Suppressor macrophage treated with lipopolysaccharide for 1 hour (primary cell): ENCODE measurements at regions not wholly inside any gene's neighbourhood (a gene's known extent, or its start where the extent isn't known, plus 50 kb on each side); places are given as distances from the start of the nearest gene placed in this dataset.
A peak's percentile ranks its signal among the peaks of the same experiment; 100 is the strongest.

Experiments used
- DNase-seq, 3 donors: peaks; one replicate each; pipeline ENCODE4 v3.0.0-alpha.2; 2020 to 2022

DNA sequence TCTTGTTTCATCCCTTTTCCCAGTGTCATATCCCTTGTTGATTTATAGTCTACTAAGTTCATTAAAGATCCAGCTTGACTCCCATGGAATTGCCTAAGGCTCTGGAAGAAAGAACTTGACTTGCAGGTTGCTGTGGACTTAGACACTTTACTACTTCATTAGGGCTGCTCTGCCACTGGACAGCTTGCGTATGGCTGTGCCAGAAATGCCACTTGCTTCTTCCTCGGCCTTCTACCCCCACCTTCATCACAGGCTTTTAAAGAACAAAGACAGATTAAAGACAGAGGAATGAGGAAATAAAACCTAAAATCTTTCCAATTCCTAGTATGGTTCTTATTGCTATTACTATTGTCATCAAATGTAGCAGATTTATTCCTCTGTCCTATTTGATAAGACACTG, 591.7 kb downstream of the BCL11A start:
- no peak for DNase-seq

DNA sequence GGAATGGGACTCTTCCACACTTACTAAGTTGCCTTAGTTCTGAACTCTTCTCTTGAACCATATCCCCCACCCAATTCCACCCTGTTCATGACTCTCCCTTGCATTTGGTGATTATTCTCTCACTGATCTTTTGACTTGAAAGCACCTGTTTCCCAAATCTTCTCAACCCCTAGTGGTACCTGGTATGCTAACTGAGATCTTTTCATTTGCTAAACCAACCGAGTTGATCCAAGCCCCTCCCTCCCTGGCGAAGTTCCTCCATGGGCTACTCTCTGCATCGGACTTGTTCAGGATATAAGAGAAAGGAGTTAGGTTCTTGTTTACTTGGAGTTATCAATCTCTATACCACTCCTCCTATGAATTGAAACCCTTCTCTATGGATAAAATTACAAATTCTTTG, 593.5 kb downstream of the BCL11A start:
- DNase-seq: no peak

DNA sequence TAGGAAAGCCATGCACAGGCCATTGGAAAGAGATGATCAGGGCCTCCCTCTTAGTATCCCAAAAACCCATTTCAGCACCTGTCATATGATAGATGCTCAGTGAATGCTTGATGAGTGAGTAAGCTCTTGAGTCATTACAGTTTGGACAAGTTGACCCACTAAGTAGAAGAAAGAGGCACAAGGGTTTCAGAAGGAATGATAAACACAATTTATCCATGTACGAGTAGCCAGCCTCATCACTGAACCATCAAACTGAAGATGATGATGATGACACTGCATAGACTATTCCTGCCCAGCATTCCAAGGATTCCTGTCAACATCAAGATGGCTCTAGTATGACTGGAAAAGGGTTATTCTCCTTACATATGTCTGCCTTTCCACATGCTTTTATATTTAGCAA, 596.0 kb downstream of the BCL11A start:
- DNase-seq: no peak

DNA sequence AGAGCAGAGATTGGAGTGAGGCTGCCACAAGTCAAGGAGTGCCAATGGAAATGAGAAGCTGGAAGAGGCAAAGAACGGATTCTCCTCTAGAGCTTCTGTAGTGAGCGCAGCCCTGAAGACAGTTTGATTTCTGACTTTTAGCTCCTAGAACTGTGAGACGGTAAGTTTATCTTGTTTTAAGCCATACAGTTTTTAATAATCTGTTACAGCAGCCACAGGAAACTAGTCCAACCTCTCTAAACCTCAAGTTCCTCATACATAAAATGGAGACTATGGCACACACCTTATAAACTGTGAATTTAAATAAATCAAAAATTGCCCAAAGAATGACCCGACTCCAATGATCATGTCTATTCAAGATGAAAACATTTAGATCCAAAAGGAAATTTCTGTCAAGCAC, 596.5 kb downstream of the BCL11A start:
- DNase-seq: no peak

DNA sequence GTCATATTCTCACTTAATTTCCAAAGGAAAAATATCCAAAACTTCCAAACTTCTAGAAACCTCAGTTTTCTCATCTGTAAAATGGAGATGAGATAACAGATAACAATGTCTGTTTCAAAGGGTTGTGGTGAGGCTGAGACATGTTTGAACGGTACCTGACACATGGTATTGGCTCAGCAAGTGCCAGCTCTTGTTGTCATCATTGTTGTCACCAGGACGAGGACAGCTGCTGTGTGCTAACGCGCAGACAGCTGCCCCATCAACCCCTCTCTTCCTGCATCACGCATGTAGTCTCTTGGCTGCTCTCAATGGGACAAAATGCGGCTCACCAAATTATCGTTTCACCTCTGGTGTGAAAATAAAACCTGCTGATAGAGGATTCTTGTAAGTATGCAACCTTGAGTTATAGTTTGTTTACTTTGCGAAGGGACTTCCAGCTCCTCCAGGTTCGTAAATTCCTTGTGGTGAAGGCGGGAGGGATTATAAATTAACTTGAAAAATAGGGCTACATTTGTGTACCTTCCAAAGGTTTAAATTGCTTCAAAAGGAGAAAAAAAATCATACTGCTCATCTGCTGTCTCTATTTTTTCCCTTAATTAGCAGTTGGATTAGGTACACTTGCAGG, 605.4 kb downstream of the BCL11A start:
- no peak for DNase-seq

DNA sequence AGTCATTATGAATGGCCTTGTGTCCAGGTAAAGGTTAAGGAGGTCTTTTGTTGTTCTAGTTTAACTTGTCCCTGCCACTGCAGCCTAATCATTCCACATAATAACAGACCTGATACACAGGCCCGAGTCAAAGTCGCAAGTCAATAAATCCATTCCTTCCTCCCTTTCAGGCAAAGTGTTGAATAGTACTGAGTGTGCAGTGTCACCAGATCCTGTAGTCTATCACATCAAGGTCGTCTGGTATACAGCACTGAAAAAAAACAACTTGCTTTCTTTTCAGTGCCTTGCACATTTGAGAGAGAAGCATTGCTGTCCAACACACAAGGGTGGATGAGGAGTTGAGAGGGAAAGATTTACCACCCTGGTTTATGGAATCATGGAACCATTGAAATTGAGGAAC, 606.2 kb downstream of the BCL11A start:
- no peak for DNase-seq

DNA sequence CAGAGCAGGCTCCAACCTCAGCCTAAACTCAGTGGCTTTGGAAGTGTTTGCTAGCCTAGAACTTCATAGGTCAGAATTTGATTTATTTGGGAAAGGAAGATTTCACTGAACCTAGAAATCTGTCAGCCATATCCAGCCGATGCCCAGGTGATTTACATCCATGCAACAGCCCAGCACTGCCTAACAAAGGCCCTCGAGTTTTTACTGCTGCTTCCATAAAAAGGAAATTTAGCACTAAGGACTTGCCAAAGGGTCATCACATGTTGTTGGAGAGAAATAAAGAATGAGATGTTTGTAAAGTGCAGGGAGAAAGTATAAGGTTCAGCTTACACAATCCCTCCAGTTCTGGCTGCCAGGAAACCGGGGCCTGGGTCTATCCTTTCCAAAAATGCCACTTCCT, 614.2 kb downstream of the BCL11A start:
- no peak for DNase-seq

DNA sequence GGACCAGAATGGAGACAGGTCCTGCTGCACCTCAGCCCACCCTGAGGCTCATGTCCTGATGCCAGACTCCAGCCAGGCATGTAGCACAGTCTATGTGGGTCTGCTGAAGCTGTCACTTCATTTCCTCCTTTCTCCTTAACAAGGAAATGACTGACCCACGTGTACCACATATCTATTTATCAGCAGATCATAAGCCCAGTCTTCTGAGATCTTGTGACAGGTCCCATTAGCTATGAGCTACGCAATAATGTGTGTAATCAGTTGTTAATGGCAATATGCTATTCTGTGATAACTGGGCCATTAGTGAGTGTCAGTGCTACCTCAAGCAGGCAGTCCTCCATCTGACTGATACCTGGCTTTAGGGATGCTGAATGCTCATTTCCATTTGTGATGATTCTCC, 615.3 kb downstream of the BCL11A start:
- DNase-seq: no peak

DNA sequence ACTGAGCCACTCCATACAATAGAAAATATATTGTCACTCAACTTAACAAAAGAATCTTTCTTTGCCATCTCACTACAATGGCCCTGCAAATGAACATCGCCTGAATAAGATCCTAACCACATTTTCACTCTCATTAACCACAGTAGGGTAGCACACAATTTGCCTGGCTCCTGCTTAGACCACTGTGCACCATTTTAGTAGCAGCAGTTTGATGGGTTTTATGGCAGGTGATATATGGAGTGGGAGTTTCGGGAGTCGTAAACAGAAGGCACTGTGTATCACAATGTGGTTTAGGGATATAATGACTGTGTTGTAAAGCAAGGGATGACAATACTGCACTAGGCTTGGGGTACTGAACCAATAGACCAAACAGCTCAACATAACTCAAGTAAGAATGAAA, 617.4 kb downstream of the BCL11A start:
- no peak for DNase-seq

DNA sequence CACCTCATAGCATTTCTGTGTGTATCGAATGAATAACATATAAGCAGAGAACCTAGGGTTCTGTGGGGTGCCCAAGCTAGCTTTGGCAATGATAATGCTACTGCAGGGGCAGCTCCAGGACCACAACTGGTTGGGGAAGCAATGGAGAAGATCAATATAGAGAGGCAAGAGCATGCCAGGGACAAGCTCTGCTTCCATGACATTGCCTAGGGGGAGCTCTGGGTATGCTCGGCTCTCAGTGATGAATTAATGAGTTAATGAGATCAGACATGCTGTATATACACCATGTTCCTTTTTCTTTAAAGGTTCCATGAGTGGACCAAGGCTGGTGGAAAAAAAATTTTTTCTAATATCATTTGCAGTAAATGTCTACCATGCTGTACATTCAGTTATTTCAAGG, 618.4 kb downstream of the BCL11A start:
- DNase-seq: no peak

DNA sequence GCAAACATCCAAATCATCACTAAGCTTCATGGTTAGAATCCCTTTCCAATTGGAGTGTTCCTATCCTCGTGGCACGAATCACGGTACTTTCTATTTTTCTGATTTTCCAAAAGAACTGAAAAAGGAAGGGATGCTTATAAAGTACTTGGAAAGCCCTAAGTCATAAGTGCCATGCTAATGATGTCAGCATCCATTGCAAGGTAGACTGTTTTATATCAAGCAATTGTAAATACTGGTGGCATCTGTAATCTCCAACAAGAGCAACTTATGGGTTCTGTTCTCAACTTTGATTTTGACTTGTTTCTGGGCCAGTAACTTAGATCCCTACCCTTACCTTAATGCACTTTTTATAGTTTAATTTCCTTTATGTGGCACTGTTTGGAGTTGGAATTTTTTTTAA, 619.5 kb downstream of the BCL11A start:
- DNase-seq: no peak

DNA sequence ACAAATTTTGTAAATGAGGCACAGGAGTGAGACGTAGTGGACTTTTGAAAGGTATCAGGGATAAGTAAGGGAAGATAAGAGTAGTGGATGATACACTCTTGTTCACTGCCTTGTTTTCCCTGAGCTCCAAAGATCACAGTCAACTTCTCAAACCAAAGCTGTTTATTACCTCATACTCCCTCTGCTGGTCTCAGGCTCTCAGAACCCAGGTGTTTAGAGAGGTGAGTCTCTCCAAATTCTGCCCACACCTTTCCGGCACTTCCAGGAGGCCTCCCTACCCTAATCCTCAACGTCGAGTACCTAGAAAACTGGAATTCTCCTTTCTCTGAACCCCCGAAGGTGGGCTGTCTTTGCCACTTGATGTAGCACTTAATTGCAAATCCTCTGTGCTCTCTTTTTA, 621.1 kb downstream of the BCL11A start:
- no peak for DNase-seq

DNA sequence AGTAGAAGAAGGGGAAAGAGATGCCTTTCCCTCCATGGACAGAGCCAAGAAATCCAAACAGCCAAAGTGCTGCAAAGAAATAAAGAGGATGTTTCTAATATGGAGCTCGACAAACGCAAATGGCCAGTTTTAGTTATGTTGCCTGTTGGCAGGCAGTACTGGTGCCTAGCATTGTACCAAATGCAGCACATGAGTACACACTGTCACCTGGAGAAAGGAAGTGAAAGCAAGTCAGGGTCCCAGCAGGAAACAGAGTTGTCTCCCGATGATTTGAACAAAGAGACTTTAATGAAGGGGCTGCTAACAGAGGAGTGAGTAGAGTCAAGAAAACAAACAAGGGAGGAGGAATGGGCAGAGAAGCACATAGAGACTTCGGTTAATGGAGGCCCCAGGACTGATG, 623.0 kb downstream of the BCL11A start:
- DNase-seq: no peak

DNA sequence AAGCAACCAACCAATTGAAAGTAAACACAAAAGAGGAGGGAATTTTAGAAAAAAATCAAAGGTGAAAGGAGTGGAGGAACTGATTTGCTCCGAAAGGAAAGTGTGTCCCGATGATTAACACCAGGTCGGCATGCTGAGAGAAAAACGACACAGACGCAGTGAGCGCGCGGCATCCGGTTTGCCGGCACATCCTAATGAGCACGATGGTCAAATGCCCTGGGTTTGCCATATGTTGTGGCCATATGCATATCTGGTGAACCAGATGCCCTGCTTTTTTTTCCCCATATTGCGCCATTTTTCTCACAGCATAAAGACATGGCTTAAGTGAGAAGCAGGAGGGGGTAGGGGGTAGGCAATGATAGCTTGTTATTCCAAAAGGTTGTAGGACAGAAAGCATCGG, 626.7 kb downstream of the BCL11A start:
- no peak for DNase-seq

DNA sequence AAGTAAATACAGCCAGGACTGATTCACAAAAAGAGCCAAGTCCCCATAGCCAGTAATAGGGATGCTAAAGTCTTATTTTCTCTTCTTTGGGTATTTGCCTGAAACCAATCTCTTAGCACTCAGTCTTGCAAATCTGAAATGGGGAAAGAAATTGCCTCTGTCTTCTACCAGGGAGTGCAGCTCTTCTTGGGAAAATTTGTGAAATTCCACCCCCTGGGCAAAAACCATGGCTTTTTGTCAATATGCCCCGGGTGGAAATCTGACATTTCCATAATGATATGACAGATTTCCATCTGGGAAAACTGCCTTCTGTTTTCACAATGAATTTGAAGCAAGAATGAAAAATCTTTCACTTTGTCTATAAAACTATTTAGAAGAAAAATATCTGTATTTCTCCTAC, 628.1 kb downstream of the BCL11A start:
- DNase-seq: no peak

DNA sequence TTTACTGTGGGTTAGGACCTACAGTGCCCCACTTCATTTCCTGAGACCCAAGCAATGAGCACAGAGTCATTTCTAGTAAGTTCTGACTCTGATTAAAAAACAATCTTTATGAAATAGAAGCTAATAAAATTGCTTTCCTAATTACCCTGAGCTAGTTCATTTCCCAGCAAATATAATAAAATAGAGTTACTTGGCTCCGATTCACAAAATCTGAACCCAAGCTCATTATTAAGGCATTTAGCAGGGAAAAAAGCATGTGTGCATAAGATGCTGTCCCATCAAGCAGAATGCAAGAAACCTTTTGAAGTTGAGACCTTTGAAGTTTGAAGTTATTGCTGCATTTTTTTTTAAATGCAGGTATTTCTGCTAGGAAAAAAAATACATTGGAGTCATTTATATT, 629.1 kb downstream of the BCL11A start:
- no peak for DNase-seq

DNA sequence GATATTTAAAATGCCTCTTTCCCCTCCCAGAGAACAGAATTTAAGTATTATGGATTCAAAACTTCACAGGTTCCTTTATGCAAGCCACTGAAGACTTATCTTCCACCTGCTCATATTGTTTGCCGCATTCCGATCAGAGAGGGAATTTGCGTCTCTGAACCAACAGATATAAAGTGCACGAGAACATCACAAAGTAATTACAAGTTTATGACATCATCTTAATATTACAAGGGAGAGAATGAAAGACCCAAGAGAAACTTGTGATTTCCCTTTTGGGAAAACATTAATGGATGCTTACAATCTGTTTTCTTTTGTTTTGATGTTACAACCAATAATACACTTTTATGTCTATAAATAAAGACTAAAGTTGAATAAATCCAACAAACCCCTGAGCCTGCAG, 631.0 kb downstream of the BCL11A start:
- no peak for DNase-seq

DNA sequence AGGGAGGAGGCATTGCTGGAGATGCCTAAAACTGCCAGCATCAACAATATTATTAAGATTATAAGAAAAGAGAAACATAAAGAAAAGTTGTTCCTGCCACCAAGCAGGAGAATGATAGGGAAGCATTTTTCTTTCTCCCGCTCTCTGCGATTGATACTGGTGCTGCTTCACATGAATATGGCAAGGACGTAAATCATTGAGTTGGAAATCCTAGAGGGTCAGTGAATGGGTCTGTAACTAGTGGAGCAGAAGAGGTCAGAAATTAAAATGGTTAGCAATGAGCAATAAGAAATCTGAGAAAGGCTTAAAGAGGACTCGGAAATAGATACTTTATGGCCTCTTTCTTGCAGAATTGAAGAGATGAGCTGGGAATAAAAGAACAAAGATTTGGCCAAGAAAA, 631.7 kb downstream of the BCL11A start:
- DNase-seq: no peak

DNA sequence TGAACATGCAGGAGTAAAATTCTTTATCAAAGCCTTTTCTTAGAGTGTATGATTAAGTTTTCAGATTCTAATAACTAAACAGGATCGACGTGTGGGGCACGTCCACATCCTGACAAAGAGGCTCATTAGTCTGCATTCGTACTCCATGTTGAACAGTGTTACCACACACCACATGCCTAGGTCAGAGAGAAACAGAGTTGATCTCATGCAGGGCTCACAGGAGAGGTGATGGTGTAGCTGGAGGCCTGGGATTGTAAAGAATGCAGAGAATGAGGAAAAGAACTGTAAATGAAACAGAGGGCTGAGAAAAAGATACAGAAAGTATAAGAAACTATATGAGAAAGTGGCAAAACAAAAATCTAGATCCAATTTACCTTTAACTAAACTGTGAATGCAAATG, 632.5 kb downstream of the BCL11A start:
- no peak for DNase-seq

DNA sequence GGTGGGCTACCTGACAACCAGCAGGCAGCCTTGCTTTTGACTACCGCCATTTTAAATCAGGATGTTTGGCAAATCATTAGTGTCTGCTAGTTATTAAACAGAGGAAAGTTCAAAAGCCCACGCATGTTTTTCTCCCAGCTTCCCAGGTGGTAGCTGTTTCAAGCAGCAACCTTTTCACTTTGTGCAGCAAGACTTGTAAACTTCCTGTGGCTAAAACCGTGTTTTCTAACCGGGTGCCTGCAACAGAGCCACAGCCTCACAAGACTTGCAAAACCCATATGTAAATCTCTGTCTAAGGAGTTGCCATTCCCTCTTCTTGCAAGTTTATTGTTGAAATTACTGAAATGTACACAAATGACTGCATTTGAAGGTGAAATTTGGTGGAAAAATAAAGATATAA, 633.1 kb downstream of the BCL11A start:
- no peak for DNase-seq

DNA sequence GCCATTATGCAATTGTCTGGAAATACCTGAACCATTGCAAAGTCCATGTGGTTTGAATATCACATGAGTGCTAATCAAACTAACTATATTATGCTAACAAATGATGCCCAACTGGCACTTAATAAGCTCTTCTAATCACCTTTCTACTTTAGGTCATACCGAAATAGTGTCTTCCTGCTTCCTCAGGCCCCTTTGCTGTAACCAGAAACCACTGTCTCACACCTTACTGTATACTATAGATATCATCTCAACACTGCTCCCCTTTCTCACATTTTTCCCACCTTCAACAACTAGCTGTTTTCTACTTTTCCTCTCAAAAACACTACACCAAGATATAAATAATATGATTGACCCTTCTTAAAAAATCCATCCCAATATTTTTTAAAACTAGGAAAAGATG, 633.9 kb downstream of the BCL11A start:
- no peak for DNase-seq

DNA sequence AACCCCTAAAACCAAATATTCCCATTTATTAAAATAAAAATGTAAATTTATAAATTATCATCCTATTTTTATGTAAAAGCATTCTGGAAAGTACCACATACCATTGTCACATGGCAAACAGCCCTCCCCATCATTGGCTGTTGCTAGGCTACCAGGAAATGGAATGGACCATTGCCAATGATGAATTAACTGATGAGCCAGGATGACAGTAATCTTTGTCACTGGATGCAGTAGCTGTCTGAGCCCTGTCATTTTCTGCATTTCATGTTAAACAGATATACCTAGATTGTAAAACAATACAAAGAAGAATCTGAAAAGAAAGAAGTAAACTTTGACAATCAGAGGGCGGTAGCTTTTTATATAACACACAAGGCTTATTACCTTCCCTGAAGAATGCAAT, 641.4 kb downstream of the BCL11A start:
- peak in 1 of 3 donors; percentile 6 for DNase-seq

DNA sequence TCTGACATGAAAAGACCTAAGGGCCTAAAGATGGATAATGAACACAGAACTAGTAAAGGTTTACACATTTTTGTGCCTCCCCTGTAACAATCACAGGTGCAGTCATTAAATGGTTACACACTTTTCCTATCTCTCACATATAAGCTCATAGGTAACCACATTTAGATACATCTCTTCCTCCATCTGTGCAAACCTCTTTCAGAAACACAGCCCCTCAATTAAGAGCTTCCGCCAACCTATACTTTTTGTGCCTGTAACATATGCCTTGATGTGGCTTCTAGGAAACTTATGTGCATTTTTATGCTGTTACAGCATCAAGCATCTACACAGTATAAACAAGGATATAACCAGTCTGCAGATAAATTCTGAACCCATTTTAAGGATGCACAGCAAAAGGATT, 643.3 kb downstream of the BCL11A start:
- DNase-seq: no peak

DNA sequence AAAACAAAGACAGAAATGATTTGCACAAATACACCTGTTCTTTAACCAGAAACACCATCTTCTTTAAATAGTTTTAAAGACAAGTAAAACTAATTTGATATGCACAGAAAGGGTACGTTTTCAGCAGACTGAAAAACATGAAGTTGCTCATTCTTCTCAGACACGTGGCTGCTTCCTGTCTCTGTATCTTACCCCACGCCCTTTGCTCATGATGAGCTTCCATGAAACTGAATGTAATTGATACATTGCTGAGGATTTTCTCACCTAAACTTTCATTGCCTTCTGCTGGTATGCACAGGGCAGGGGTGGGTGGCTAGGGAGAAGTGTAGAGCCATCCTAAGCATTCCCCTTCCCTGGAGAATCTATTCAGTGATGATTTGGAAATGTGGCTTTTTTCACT, 644.3 kb downstream of the BCL11A start:
- no peak for DNase-seq

DNA sequence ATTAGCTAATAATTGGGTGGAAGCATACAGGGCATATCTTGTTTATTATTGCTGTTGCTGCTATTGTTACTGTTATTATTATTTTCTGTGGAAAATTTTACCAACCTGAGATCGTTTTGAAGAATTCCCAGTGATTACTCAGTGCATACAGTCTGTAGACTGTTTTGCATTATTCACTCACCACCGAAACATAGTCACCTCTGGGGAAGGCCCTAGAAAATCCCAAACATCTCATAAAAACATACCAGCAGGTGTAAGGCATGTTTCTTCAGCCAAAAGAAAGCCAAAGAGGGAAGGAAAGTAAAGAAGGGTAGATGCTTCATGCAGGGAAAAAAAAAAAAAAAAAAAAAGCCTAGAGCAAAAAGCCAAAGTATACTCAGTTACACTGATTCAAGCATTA, 647.7 kb downstream of the BCL11A start:
- DNase-seq: no peak

DNA sequence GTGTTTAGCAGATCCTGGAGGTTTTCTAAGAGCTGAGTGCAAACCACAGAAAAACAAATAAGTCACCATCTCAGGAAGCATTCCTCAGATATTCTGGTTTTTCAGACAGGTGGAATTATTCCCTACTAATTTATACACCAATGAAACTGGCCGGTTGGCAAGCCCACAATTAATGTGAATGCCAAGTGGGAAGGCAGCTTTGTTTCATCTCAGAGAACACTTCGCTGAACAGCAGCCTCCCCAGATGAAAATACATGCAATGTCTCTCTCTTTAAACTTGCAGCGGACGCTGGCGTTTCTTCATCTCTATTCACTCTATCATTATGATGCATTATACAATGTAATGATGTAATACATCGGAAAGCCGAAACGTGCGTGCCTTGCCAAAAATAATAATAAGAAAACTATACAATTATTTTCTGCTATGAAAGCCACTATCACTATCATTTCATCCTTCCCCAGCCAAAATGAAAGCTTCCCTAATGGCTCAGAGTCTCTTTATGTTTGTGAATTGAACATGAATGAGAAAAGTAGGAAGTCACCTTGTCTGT, 649.4 kb downstream of the BCL11A start:
- DNase-seq: no peak
